Activated naive CD8-positive, alpha-beta T cell treated with anti-CD3 and anti-CD28 coated beads, Interleukin-2, amount 10 ng/mL, durations not matched to agents 7 days and 5 days (primary cell): ENCODE measurements at regions not wholly inside any gene's neighbourhood (a gene's known extent, or its start where the extent isn't known, plus 50 kb on each side); places are given as distances from the start of the nearest gene placed in this dataset.
A peak's percentile ranks its signal among the peaks of the same experiment; 100 is the strongest.

ENCODE experiments used
- ATAC-seq: fragments of 150-1000 bp; cut with Tn5 transposase; one replicate; pipeline ENCODE4 v1.10.0; 2021; ENCODE audit warnings: low read depth, moderate library complexity
- POLR2A ChIA-PET: fragments of 350-600 bp; sonication (Branson Sonifier 250); formaldehyde crosslinking; loops from one replicate; lab custom pipeline; 2021; ENCODE audit warnings: antibody characterized with exemption; lab: Charles Lee
- DNase-seq: peaks from one replicate; pipeline ENCODE4 v3.0.0; 2021
- H3K27ac Mint-ChIP-seq: one replicate; pipeline ENCODE4 v1.8.0; 2022; ENCODE audit warnings: mild to moderate bottlenecking, mixed read lengths
- H3K27me3 Mint-ChIP-seq: one replicate; pipeline ENCODE4 v1.8.0; 2022; ENCODE audit warnings: mild to moderate bottlenecking, moderate library complexity, mixed read lengths
- H3K36me3 Mint-ChIP-seq: one replicate; pipeline ENCODE4 v1.8.0; 2021; ENCODE audit warnings: mild to moderate bottlenecking, mixed read lengths
- H3K4me1 Mint-ChIP-seq: one replicate; pipeline ENCODE4 v1.8.0; 2021; ENCODE audit warnings: mixed read lengths
- H3K4me3 Mint-ChIP-seq: one replicate; pipeline ENCODE4 v1.8.0; 2022; ENCODE audit warnings: mild to moderate bottlenecking, moderate library complexity, mixed read lengths
- H3K9me3 Mint-ChIP-seq: one replicate; pipeline ENCODE4 v1.8.0; 2021; ENCODE audit warnings: mixed read lengths

DNA sequence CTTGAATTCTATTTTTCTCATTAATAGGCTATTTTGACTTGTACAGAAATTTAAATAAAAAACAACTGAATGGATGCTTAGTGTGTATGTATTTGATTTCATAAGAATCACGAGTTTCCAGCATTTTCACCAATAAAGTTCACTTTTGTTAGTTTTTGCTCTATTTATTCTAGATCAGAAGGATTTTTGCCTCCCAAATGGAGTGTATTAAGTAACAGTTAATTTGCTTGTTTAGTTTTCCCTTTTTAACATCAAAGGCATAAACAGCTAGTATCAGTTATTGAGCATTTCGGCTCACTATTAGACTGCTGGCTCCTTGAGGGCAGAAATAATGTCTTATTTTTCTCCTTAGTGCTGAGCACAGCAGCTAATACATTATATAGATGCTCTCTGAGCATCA, 414.1 kb downstream of the FGF9 start:
- no peaks in the 10 kb centered on the region for H3K36me3 Mint-ChIP-seq
- POLR2A ChIA-PET, result no interaction called here
- DNase-seq (no peak), ATAC-seq (no peak)
- H3K27ac Mint-ChIP-seq, result no peak overlapping the region
- no peak overlapping the region for H3K4me3 Mint-ChIP-seq
- H3K4me1 Mint-ChIP-seq, result peaks cover 8% of the 10 kb centered on the region
- no peaks in the 10 kb centered on the region for H3K27me3 Mint-ChIP-seq
- H3K9me3 Mint-ChIP-seq, result peaks cover 1% of the 10 kb centered on the region

GRCh38 chr13:22086597-22087330, 415.9 kb downstream of the FGF9 start:
- H3K27ac Mint-ChIP-seq, result no peak overlapping the region
- H3K36me3 Mint-ChIP-seq, result peaks cover 5% of the 10 kb centered on the region
- ATAC-seq, result no peak
- peaks cover 8% of the 10 kb centered on the region for H3K9me3 Mint-ChIP-seq
- POLR2A ChIA-PET, result no interaction called here
- no peak for DNase-seq
- H3K4me3 Mint-ChIP-seq, result no peak overlapping the region
- peaks cover 8% of the 10 kb centered on the region for H3K4me1 Mint-ChIP-seq
- no peaks in the 10 kb centered on the region for H3K27me3 Mint-ChIP-seq

- no peak for ATAC-seq
- Mint-ChIP-seq H3K4me1 (no peaks in the 10 kb centered on the region), H3K27ac (no peak overlapping the region), H3K36me3 (peaks cover 5% of the 10 kb centered on the region), H3K9me3 (peaks cover 8% of the 10 kb centered on the region), H3K27me3 (no peaks in the 10 kb centered on the region), H3K4me3 (no peak overlapping the region)
- no peak for DNase-seq
- POLR2A ChIA-PET, result no interaction called here
Measured at GRCh38 chr13:22090106-22090505, 419.2 kb downstream of the FGF9 start.

DNA sequence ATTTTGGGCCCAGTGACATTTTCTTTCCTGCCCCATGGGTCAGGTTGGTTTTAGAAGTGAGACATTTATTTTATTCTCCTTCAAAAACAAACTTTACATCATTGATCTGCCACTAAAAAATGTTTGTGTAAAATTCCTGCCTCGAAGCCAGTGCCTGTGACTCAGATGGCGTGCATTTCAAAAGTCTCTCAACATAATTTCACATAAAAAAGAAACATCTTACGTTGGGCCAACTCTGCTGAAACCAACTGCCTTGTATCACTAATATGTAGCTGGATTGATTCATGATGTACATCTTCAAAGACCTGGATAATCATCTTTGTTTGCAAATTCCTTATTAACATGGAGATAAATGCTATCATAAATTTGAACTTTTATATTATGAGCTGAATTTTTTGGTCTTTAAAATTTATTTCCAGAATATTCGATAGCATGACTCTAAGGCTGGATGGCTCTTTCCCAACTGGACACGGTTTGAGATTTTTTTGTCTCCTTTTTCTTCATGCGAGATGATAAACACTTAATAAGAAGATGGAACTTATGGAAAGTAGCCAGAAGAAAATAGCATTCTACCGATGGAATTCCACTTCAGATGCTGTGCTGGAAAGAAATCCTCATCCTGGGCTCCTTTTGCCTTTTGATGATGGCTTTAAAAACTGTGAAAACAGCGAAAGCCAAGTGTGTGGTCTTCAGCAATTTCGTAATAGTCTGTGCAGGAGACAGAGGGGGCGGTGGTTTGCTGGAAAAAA, 420.5 kb downstream of the FGF9 start:
- H3K27me3 Mint-ChIP-seq, result no peaks in the 10 kb centered on the region
- DNase-seq (no peak), ATAC-seq (no peak)
- POLR2A ChIA-PET, result no interaction called here
- H3K9me3 Mint-ChIP-seq, result peaks cover 8% of the 10 kb centered on the region
- no peak overlapping the region for H3K4me3 Mint-ChIP-seq
- H3K4me1 Mint-ChIP-seq, result no peaks in the 10 kb centered on the region
- H3K36me3 Mint-ChIP-seq, result peaks cover 7% of the 10 kb centered on the region
- no peak overlapping the region for H3K27ac Mint-ChIP-seq

GRCh38 chr13:22091971-22092300, 421.1 kb downstream of the FGF9 start:
- no peaks in the 10 kb centered on the region for H3K4me1 Mint-ChIP-seq
- POLR2A ChIA-PET, result no interaction called here
- no peaks in the 10 kb centered on the region for H3K27me3 Mint-ChIP-seq
- peaks cover 8% of the 10 kb centered on the region for H3K9me3 Mint-ChIP-seq
- H3K4me3 Mint-ChIP-seq, result no peak overlapping the region
- H3K27ac Mint-ChIP-seq, result no peak overlapping the region
- peaks cover 7% of the 10 kb centered on the region for H3K36me3 Mint-ChIP-seq
- DNase-seq, result no peak
- ATAC-seq, result no peak

DNA sequence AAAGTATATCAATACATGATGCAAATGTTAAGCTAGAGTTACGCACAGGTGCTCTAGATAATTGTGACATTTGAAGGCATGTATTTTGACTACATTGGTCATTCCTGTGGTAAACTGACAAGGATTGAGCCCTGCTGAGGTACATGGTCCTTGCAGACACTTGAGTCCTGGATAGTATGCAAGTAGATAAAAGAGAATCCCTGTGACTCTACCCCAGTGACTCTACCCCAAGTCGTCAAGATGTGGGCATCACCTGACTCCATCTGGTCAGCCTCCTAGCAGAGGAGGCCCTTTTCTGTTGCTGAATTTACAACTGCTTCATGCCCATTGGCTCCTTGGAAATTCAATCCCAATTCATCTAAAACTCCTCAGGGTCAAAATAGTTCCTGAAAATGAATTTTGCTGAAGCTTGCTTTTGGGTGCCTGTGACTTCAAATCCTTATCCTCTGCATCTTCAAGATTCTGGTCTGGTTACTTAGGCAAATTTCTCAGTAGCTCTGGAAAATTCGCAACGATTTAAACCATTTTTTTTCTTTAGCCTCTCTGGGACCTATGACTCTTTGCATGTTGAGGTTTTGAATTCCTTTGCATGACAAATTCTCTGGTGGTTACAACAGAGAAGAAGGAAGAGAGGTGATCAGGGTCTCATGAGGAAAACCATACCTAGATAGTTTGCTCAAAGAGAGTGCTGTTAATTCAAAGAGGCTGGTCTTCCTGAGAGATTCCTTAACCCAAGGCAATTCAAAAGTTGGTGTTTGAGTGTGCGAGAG, 422.1 kb downstream of the FGF9 start:
- H3K9me3 Mint-ChIP-seq, result peaks cover 8% of the 10 kb centered on the region
- no peaks in the 10 kb centered on the region for H3K4me1 Mint-ChIP-seq
- ATAC-seq (no peak), DNase-seq (no peak)
- H3K27me3 Mint-ChIP-seq, result no peaks in the 10 kb centered on the region
- H3K27ac Mint-ChIP-seq, result no peak overlapping the region
- no peak overlapping the region for H3K4me3 Mint-ChIP-seq
- POLR2A ChIA-PET, result no interaction called here
- H3K36me3 Mint-ChIP-seq, result peaks cover 7% of the 10 kb centered on the region

- Mint-ChIP-seq H3K36me3 (peaks cover 7% of the 10 kb centered on the region), H3K27me3 (no peaks in the 10 kb centered on the region)
Measured at GRCh38 chr13:22095794-22096193, 424.9 kb downstream of the FGF9 start.

DNA sequence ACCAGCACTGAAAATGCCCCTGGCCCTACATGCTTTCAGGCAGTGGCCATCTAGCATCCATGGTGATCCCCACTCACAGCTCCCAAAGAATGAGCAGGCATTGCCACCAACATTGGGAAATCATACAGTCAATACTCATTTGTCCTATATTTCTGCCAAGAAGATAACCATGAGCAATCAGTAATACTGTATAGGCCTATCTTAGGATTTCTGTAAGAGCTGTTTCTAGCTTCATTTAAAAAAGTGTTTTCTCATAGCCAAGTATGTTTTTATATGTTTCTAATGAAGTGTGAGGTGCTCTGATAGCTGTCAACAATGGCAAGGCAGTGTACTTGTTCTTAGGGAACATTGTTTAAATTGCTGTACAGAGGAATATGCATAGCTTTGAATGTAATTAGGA, 428.7 kb downstream of the FGF9 start:
- no peak for ATAC-seq
- H3K27me3 Mint-ChIP-seq, result no peaks in the 10 kb centered on the region
- H3K36me3 Mint-ChIP-seq, result peaks cover 5% of the 10 kb centered on the region
- DNase-seq, result no peak
- H3K27ac Mint-ChIP-seq, result no peak overlapping the region
- H3K4me1 Mint-ChIP-seq, result peaks cover 1% of the 10 kb centered on the region
- no peak overlapping the region for H3K4me3 Mint-ChIP-seq
- H3K9me3 Mint-ChIP-seq, result peaks cover 10% of the 10 kb centered on the region
- POLR2A ChIA-PET, result no interaction called here

More at GRCh38 chr13:22095794-22096193, 424.9 kb downstream of the FGF9 start:
- POLR2A ChIA-PET, result no interaction called here
- Mint-ChIP-seq H3K4me1 (no peaks in the 10 kb centered on the region), H3K4me3 (no peak overlapping the region), H3K27ac (no peak overlapping the region), H3K9me3 (peaks cover 12% of the 10 kb centered on the region)
- ATAC-seq (no peak), DNase-seq (no peak)

DNA sequence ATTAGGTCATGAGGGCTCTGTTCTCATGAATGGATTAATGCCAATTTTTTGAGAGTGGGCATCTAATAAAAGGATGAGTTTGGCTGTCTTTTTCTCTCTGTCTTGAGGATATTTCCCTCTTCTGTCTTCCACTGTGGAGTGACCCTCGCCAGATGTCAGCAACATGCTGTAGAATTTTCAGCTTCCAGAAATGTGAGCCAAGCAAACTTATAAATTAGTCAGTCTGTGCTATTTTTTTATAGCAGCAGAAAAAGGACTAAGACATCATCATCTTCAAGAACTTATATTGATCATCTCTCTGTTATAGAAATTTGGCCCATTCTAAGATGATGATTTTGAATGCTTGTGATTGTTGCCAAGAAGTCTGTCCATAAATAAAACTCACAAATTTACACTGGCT, 431.4 kb downstream of the FGF9 start:
- Mint-ChIP-seq H3K4me1 (peaks cover 13% of the 10 kb centered on the region), H3K36me3 (peaks cover 5% of the 10 kb centered on the region), H3K27ac (no peak overlapping the region), H3K27me3 (no peaks in the 10 kb centered on the region), H3K4me3 (no peak overlapping the region), H3K9me3 (peaks cover 14% of the 10 kb centered on the region)
- ATAC-seq (no peak), DNase-seq (no peak)
- POLR2A ChIA-PET, result no interaction called here

DNA sequence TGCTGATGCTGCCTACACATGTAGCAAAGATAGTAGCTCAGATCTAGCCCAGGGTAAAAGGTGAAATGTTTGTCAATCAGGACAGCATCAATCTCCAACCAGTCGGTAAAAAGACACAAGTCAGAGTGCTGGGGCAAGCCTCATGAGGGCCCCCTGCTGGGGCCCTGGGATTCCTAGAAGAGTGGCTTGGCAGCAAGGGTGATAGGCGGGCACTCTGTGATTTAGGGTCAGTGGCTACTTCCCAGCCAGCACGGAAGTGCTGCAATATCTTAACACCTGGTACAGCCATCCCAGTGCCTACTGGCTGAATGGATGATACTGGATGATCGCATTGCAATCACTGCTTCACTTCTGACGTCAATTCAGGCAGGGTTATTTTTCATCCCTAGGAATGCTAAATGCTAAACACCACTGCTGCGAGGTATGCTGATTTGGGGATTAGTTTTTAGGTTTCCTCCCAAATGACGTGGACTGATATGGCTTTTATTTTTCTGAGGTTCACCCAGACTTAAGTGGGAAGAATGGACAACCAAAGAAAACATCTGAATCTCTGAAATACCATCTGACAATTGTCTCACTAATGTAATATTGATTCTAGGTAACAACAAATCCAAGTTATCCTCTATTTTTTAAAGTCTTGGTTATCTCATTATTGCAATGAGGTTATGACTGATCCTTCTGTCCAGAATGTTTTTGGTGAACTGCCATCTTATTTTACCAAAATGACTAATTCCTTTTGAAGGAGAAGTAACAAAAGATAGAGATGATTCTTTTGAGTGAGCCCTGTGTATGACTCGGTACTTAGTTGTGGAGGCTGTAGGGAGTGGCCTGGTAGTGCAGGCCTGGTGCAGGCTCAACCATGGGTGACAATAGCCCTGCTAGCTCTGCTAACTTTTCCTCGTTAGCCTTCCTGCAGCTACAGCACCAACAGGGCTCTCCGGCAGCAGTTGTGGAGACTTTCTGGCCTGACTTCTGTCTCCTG, 432.5 kb downstream of the FGF9 start:
- Mint-ChIP-seq H3K27ac (no peak overlapping the region), H3K36me3 (peaks cover 2% of the 10 kb centered on the region), H3K4me1 (peaks cover 20% of the 10 kb centered on the region), H3K4me3 (no peak overlapping the region), H3K27me3 (no peaks in the 10 kb centered on the region), H3K9me3 (peaks cover 11% of the 10 kb centered on the region)
- POLR2A ChIA-PET, result no interaction called here
- no peak for DNase-seq
- no peak for ATAC-seq

DNA sequence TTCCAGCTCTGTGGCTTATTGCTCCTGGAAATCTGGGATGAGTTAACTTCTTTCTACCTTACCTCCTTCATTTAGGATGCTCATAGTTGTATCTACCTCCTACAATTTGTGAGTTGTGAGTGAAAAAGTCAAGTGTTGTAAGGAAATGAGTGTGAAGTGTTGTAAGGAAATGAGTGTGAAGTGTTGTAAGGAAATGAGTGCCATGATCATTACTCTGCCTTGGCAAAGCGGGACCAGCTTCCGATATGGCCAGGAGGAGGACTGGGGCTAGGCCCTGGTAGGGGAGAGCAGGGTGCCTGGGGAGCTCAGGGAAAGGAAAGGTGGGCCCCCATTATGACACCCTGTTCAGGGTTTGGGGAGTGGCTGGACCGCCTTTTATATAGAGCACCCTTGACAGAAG, 435.2 kb downstream of the FGF9 start:
- Mint-ChIP-seq H3K9me3 (peaks cover 8% of the 10 kb centered on the region), H3K27ac (no peak overlapping the region), H3K27me3 (no peaks in the 10 kb centered on the region), H3K36me3 (peaks cover 2% of the 10 kb centered on the region), H3K4me1 (peaks cover 23% of the 10 kb centered on the region), H3K4me3 (no peak overlapping the region)
- ATAC-seq (no peak), DNase-seq (no peak)
- POLR2A ChIA-PET, result no interaction called here

GRCh38 chr13:22107549-22107948, 436.7 kb downstream of the FGF9 start:
- no peak overlapping the region for H3K27ac Mint-ChIP-seq
- peaks cover 8% of the 10 kb centered on the region for H3K36me3 Mint-ChIP-seq
- DNase-seq, result no peak
- H3K4me1 Mint-ChIP-seq, result peaks cover 30% of the 10 kb centered on the region
- no peak overlapping the region for H3K4me3 Mint-ChIP-seq
- ATAC-seq, result peak; percentile 51
- H3K9me3 Mint-ChIP-seq, result peaks cover 6% of the 10 kb centered on the region
- H3K27me3 Mint-ChIP-seq, result no peaks in the 10 kb centered on the region
- POLR2A ChIA-PET, result no interaction called here
